22Rv1 (cell line): ENCODE measurements at regions not wholly inside any gene's neighbourhood (a gene's known extent, or its start where the extent isn't known, plus 50 kb on each side); places are given as distances from the start of the nearest gene placed in this dataset.

Experiments
- CTCF ChIP-seq: fragments of 450-650 bp; IDR thresholded peaks from 2 replicates; pipeline ENCODE4 v1.5.1; 2017; ENCODE audit warnings: mild to moderate bottlenecking
- ZFX ChIP-seq: fragments of 450-650 bp; IDR thresholded peaks from 2 replicates; pipeline ENCODE4 v1.6.1; 2017; ENCODE audit warnings: antibody characterized with exemption, borderline replicate concordance

DNA sequence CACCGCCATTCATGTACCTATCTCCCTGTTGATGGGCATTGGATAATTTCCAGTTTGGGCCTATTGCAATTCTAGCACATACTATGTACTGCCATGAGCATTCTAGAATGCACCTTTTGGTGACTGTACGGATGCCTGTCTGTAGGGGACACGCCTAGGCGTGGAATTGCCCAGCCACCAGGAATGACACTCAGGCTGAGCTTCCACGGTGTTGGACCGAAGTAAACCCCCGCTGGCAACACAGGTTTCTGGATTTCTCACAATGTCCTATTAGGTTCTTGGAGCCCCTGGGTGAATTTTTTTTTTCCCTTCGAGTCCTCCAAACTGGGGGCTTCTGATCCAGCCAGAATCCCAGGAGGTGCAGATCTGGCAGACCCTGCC, 146.6 kb downstream of the IRF8 start:
- TF ChIP-seq CTCF (no peak), ZFX (no peak)
